ENCODE measurements at regions not wholly inside any gene's neighbourhood (a gene's known extent, or its start where the extent isn't known, plus 50 kb on each side); places are given as distances from the start of the nearest gene placed in this dataset.

DNA sequence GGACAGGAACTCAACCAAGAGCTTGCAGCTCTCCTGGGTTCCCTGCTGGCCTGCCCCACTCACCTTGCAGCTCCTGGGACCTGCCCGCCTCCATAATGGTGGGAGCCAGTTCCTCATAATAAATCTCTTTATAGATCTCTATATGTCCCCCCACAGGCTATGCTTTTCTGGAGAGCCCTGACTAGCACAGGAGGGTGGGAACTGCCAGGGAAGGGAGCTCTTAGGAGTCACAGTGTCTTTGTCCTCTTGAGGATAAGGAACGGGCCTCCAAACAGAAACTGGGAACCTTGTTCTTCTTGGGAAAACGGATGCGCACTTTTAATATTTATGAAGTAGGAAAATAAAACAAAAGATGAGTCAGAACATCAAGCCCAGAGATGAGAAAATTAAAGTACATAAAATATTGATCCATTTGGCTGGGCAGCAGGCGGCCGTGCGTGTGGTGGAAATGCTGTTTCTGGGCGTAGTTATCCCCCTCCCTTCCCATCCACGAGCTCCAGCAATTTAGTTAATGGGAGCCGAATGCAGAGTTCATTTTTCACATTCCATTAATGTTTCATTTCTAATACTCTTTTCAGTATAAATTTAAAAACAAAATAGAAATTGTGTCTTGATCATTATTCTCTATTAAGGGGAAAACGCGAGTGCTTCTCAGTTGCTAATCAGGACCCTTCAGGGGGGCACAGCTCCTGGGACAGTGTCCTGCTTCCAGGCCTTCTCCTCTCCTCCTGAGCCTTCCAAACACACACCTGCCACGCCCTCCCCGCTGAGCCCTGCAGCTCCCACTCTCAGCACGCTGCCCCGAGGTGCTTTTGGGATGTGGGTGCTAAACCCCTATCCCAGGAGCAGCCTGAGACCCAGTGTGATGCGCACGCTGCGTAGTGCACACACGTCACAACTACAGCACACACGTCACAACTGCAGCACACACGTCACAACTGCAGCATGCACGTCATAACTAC lies 323.3 kb upstream of the AJAP1 start:
- DNase-seq = no peak

DNA sequence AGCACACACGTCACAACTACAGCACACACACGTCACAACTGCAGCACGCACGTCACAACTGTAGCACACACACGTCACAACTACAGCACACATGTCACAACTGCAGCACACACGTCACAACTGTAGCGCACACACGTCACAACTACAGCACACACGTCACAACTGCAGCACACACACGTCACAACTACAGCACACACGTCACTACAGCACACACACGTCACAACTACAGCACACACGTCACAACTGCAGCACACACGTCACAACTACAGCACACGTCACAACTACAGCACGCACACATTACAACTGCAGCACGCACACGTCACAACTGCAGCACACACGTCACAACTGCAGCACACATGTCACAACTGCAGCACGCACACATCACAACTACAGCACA lies 322.6 kb upstream of the AJAP1 start:
- no peak for DNase-seq

DNA sequence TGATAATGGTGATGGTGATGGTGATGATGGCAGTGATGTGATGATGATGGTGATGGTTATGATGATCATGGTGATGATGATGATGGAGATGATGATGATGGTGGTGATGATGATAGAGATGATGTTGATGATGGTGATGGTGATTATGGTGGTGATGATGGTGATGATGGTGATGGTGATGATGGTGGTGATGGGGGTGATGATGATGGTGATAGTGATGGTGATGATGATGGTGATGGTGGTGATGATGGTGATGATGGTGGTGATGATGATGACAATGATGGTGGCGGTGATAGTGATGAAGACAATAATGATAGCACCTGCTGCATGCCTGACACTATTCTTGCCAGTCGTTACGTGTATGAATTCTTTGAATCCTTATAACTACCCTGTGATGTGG lies 317.9 kb upstream of the AJAP1 start:
- no peak for DNase-seq

DNA sequence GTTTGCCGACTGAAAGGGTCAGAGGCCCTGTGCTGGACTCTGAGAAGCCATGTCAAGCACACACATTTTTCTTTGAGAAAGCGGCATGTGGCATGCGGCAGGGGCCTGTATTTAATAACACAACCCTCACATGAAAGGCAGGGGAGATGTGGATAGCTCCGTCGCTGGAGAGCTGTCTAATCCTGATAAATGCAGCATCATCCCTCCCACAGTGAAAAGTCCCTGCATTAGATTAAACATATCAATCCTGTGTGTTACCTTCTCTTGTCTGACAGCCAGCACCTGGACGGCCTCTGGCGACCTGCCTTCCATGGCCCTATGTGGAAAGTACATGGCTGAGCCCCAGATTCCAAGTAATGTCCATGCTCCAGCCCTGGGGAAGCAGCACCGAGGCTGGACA lies 313.0 kb upstream of the AJAP1 start:
- no peak for DNase-seq

DNA sequence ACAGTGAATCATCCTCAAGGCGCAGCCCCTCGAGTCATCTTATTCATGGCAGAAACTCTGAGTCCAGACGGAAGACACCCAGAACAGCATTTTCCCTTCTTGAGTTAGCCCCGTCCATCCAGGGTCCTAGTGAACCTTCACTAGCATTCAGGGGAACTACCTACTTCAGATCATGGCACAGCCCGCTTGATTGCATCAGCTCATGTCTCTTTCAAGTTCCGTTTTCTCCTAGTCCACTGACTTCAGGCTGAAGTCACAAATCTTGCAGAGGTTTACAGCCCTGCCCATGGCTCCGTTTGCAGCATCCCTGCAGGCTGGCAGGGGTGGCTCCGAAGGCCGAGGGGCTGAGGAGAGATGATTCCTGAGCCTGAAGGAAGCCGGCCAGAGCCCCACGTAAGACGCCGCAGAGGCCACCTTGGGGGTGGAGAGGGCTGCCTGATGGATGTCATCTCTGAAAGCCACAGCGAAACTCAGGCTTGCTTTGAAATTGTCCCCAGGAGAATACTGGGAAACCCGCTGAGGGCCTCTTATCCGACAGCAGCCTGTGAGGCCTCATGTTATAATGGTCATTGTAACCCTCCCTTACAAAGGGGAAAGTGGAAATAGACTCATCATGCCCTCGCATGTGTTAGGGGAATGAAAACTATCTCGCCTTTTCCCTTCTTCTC lies 310.2 kb upstream of the AJAP1 start:
- DNase-seq = no peak

DNA sequence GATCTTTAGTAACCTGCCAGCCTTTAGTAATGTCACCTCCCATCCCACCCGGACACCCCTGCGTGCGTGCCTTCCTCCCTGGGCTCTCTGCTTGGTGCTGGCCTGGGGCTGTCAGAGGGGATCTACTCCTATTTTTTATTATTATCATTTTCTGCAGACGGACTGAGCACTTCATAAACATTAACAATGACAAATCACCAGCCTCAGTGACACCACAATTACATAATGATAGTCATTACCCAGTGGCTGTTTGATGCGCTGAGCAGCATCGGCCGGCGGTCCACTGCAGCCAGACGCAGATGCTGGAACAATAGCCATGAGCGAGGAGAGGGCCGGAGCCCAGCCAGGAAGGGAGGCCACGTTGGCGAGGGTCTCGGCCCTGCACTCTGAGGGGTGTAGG lies 309.3 kb upstream of the AJAP1 start:
- DNase-seq = no peak

DNA sequence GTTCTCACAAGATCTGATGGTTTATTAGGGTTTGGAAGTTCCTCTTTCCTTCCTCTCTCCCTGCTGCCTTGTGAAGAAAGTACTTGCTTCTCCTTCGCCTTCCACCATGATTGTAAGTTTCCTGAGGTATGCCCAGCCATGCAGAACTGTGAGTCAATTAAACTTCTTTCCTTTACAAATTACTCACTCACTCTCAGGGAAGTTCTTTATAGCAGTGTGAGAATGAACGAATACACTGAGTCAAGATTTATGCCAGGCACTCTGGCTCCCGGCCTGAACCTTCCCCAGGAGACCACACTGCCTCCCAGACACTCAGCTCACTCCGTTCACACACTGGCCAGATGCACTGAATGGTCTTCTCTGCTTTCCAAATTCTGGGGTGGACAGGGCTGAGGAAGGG lies 308.3 kb upstream of the AJAP1 start:
- no peak for DNase-seq

DNA sequence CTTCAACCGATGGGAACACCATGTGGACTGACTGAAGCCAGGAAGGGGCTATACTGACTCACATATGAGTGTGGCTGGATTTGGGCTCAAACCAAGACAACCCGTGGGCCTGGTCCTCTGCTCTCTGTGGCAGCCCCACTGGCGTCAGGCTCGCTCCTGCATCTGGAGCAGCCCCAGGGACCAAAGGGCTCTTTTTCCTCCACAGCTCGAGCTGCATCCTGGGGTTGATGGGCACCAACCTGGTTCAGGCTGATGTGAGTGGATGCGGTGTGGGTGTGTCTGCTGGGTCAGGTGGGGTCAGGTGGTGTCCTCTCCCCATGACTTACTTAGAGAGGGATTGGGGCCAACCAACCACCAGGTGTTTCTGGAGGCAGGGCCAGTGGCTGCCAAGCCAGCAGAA lies 303.0 kb upstream of the AJAP1 start:
- DNase-seq = no peak

DNA sequence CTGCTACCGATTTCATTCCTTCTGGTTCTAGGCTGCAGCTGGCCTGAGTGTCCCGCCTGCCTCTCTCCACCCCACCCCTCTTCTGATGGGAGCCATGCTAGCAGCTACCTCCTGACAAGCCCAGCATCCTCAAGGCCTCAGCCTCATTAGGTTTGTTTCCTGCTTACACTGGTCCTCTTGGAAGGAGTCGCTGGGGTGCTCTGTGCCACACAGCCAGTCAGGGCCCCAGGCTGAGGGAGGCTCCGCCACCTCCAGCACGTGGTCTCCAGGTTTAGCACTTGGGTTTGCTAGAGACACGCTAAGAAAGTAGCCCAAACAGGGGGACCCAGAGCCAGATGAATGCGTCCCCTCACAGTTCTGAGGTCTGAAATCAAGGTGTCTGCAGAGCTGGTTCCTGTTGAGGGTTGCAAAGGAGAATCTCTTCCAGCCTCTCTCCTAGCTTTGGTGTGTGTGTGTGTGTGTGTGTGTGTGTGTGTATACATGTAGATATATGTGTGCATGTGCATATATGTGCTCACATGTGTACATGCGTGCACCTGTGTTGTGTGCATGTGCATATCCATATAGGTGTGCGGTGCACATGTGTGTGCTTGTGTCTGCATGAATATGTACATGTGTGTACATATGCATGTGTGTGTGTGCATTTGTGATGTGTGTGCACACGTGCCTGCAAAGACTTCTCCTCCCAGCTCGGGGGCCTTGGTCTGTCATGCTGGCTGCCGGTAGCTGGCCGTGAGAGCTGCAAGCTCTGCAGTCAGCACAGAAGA lies 301.1 kb upstream of the AJAP1 start:
- no peak for DNase-seq

DNA sequence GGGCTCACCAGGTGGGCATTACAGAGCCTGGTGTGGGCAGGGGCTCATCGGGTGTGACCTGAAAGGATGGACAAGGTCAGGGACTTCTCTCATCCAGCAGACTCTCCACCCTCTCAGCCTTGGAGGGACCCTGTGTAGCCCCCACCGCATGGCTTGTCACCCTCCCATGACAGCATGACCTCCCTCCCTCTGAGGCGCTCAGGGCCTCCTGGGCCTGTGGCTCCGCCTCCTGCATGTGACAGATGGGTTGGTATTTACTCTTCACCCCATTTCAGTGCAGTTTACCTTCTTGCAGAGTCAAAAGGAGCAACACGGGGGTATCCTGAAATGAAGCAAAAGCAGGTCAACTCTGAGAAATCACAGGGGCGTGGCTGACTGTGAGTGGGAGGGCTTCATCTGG lies 298.6 kb upstream of the AJAP1 start:
- no peak for DNase-seq

DNA sequence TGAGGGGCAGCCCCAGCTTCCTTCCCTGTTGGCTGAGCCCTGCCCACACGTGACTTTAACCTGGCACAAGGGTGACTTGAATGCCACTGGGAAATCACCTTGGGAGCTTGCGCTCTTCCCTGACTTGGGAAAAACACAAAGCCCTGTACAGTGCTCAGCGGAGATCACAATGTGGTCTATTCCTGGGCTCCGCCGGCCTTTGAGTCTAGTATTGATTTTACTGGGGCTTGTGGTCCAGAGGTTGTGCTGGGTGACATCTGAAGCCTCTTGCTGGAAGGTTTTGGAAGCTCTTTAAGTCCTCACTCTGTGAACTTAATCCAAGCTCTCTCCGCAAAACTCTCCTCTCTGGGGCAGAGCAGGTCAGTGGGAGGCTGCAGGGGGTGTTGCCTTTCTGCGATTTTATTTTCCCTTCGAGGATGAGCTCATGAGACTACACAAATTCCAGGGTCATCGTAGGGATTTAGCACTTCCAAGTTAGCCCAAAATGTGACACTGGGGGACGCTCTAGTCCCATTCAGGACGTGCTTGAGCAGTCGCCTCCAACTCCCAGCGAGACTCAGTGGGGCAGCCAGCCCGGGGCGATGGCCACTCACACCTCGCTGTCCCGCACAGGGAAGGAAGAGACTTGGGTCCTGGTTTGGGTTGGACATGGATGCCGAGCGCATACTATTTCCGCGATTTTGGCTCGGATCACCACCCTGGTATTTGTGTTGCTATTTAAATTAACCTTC lies 291.9 kb upstream of the AJAP1 start:
- no peak for DNase-seq

DNA sequence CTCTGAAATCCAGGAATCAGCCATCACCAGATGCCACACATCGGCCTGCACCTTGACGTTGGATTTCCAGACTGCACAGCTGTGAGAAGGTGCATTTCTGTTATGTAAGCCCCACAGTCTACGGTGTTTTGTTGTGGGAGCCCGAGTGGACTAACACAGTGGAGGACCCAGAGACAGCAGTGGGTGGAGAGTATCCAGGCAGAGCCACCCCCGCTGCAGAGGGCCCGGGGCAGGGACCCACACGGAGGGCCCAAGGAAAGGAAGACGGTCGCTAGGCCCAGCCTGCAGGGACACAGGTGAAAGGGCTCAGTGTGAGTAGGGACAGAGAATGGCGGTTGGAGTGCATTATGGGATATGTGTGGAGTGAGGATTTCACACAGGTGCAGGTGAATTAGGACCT lies 288.3 kb upstream of the AJAP1 start:
- no peak for DNase-seq

DNA sequence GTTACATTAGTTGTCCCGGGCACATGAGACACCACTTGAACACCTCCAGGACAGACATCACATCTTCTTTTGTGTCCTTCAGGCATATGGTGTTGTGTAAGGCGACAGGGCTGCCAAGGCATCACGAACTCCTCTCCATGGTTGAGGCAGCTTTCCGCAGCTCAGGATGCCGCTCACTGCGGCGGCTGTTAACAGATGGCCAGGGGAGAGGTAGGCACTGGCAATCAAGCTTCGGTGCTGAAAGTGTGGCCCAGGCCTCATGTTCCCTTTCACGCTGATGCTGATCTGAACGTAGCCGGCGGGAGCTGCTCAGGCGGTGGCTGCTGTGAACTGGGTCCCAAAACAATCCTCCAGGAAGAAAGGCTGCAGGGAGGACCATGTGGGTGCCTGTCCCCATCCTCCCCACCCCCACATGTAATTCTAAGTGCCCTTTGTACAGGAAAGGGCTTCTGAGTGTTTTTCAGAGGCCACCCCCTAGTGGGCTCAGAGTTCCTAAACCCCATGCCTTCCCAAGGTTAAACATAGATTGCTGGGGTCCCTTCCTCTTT lies 287.1 kb upstream of the AJAP1 start:
- no peak for DNase-seq

DNA sequence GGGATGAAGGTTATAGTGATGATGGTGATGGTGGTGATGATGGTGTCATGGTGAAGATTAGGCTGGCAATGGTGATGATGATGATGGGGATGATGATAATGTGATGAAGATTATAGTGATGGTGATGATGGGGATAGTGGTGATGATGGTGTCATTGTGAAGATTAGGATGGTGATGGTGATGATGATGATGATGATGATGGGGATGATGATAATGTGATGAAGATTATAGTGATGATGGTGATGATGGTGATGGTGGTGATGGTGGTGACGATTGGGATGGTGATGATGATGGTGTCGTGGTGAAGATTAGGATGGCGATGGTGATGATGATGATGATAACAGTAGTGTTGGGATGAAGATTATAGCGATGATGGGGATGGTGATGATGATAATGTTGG lies 285.1 kb upstream of the AJAP1 start:
- DNase-seq = no peak

DNA sequence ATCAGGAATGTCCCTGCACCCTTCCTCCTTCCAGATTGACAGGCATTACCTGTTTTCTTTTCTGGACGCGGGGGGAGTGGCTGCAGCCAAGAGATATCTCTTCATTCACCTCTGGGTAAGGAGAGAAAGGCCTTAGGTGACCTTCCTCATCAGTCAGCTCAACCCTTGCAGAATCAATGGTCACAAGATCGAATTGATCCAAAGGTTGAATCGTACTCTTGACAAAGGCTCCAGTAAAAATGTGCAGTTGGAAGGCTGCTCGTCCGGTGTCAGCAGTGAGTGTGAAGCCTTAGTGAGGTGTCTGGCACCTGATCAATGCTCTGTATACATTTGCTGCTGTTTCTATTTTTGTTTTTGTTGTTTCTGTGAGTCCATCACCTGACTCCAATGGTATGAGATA lies 282.6 kb upstream of the AJAP1 start:
- DNase-seq = no peak

DNA sequence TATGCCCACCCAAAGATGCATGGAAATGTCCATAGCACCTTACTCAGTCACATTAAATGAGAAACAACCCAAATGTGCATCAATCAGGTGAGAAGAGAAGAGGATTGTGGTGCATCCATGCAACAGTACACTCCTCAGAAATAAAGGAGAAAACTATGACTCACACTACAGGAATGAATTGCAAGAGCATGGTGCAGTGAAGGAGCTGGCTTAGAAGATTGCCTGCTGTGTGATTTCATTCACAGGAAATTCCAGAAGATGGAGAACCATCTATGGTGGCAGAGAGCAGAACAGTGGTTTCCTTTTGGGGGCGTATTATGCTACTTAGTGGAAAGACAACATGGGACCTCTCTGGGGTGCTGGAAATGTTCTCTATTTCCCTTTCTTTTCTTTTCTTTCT lies 278.6 kb upstream of the AJAP1 start:
- DNase-seq = no peak

DNA sequence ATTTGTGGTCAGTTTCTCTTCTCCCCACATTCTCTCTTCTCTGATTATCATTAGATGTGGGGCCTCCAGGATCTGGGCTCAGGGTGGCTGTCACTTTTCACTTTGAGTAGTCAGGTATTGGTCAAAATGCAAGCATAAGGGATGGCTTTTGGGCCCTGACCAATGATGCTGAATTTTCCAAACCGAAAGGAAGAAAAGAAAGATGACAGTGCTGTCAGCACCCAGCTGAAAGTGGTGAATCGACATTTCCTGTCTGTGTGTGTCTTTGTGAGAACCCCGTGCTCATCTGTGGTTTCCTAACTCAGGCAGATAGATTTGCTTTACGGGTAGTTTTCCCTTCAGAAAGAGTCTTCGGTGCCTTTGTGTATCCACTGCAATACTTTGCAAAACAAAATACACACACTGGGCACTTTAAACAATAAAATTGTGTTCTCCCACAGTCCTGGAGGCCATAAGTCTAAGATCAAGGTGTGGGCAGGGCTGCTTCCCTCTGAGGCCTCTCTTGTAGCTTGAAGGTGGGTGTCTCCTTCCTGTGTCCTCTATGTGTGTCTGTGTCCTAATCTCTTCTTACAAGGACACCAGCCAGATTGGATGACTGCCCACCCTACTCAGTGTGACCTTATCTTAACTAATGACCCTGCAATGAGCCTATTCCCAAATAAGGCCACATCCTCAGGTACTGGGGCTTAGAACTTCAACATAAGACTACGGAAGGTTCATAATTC lies 274.8 kb upstream of the AJAP1 start:
- DNase-seq = no peak

DNA sequence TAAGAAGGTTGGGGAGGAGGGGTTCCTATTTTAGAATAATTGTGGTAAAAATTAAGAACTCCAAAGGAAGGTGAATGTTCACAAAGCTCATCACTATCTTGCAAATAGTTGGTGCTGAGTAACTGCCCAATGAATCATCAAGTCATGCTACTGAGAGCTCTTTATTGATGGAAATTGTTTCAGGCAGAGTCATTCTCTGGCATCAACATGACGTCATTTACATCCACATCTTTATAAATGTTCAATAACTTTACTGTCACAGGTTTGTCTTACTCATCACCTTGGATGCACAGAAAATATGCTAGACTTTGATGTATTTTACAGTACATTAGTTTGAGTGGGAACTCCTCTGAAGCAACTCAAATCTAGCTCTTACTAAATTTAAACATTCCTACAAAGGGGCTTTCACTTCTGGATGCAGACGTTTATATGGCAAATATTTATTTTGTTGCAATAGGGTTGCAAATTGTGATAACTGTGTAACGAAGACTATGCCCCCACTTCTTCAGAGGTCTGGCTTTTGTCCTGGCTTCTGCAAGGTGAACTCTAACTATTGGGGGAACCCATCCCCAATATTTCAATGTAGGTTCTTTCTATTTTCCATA lies 273.7 kb upstream of the AJAP1 start:
- DNase-seq = no peak

DNA sequence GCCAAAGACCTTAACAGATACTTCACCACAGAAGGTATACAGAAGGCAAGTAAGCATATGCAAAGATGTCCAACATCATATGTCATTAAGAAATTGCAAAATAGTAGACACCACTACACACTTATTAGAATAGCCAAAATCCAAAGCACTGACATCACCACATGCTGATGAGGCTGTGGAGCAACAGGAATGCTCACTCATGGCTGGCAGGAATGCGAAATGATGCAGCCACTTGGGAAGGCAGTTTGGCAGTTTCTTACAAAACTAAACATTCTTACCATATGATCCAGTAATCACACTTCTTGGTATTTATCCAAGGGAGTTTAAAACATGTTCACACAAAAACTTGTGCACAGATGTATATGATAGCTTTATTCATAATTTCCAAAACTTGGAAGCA lies 261.2 kb upstream of the AJAP1 start:
- no peak for DNase-seq

DNA sequence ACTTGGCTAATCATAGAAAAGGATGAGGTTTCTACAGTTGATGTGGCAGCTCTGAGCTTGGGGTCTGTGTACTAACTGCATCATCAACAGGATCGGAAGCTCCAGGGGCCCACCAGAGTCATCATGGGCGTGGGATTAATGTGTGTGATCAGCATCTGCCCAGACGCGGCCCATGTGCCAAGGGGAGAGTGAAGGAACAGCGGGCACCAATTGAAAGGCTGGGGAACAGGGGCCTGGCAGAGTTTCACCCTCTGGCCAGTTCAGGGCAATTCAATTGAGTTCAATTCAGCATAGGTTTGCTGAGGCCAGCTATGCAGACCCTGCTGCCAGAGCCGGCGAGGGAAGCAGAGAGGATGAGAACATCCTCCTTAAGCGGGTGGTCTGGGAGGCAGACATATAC lies 260.0 kb upstream of the AJAP1 start:
- DNase-seq = no peak

DNA sequence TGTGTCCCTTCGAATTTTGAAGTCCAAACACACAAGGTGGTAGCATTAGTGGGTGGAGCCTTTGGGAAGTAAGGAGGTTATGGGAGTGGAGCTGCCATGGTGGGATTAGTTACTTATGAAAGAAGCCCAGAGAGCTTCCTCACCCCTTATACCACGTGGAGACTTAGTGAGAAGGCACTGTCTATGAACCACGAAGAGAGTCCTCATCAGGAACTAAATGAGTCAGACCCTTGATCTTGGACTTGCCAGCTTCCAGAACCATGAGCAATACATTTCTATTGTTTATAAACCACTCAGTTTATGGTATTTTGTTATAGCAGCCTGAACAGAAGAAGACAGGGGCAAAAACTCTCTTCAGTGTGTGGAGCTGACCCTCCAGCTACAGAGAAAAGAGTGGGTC lies 259.3 kb upstream of the AJAP1 start:
- no peak for DNase-seq

DNA sequence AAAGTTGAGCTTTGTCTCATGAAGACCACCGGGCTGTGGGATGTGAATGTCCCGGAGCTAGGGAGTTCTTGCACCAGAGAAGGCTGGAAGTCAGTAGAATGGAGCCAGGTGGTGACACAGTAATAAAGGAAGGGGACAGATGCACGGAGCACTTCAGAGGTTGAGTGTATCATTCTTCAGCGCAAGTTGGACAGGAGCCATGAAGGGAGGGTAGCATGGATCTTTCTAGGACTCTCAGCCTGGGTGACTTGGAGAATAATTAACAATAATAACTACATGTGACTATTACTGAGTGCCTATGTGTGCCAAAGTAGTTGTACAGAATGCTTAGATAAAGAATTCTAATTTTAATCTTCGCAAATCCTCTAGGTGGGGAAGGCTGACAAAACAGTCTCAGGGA lies 258.7 kb upstream of the AJAP1 start:
- peak; percentile 69 for DNase-seq
